Heart left ventricle (tissue), 16 donors: ENCODE measurements at regions not wholly inside any gene's neighbourhood (a gene's known extent, or its start where the extent isn't known, plus 50 kb on each side); places are given as distances from the start of the nearest gene placed in this dataset.

Source experiments
- ATAC-seq, 4 donors: fragments of 200-7000 bp; cut with Tn5 transposase; one replicate each; pipeline ENCODE4 v1.9.1; 2020 to 2022; ENCODE audit warnings: moderate library complexity in 4 of 4, mild to moderate bottlenecking in 3 of 4, moderate number of reproducible peaks in 1 of 4
- DNase-seq, 5 donors: peaks; one replicate each; pipeline ENCODE4 v3.0.0-alpha.2; 2020
- H3K27ac ChIP-seq, 12 donors: fragments of 200-600 bp; sonication (generic) in 4 of 12; one replicate each; pipeline versions ENCODE4 v1.5.0 to v1.8.0; 2016 to 2022; ENCODE audit warnings: mild to moderate bottlenecking in 2 of 12
- H3K27me3 ChIP-seq, 9 donors: fragments of 200-600 bp; sonication (generic) in 2 of 9; one replicate each; pipeline versions ENCODE4 v1.5.1 to v1.8.0; 2016 to 2022; ENCODE audit warnings: mild to moderate bottlenecking in 3 of 9
- H3K36me3 ChIP-seq, 9 donors: fragments of 200-600 bp; sonication (generic) in 2 of 9; one replicate each; pipeline versions ENCODE4 v1.5.0 to v1.8.0; 2018 to 2022; ENCODE audit warnings: mild to moderate bottlenecking in 2 of 9
- H3K4me1 ChIP-seq, 12 donors: fragments of 200-600 bp; sonication (generic) in 4 of 12; one replicate each; pipeline versions ENCODE4 v1.5.0 to v1.8.0; 2016 to 2022; ENCODE audit warnings: mild to moderate bottlenecking in 3 of 12
- H3K4me3 ChIP-seq, 12 donors: fragments of 200-600 bp; sonication (generic) in 4 of 12; one replicate each; pipeline versions ENCODE4 v1.5.0 to v1.8.0; 2017 to 2022; ENCODE audit warnings: mild to moderate bottlenecking in 9 of 12, moderate library complexity in 4 of 12
- H3K9me3 ChIP-seq, 12 donors: fragments of 200-600 bp; sonication (generic) in 4 of 12; one replicate each; pipeline versions ENCODE4 v1.5.0 to v1.8.0; 2016 to 2022; ENCODE audit warnings: mild to moderate bottlenecking in 1 of 12
- POLR2A ChIP-seq, 2 donors: fragments of 450-650 bp; IDR thresholded peaks; one replicate each; pipeline ENCODE4 v1.6.1; 2017; ENCODE audit warnings: antibody characterized with exemption in 2 of 2, mild to moderate bottlenecking in 2 of 2, moderate library complexity in 2 of 2
- WGBS, 4 donors: extraction: QIAGEN DNeasy Blood & Tissue Kit in 2 of 4; methylation state at CpG; one replicate each; pipeline versions ENCODE4 v1.1.5 to v1.1.7; 2013 to 2018; 5-methylcytosine and 5-hydroxymethylcytosine counted together
- intact Hi-C, 10 donors: fragments of 100-400 bp; cut with DNase I; formaldehyde crosslinking; loops; one replicate each; pipeline versions ENCODE4 v1.11.1 to v1.14.2; 2022
- TF ChIP-seq, protein P1 (sequence below), 12 donors: fragments of 200-600 bp; sonication (generic) in 4 of 12; IDR thresholded peaks; one replicate each; pipeline versions ENCODE4 v1.5.0 to v1.8.0; 2018 to 2022; ENCODE audit warnings: antibody characterized with exemption in 12 of 12, mild to moderate bottlenecking in 5 of 12
- donor health status: ischemic (EF 13 %, LVEDD 7.1; RV severe dilation, severe dysfunction).
- donor health status: healthy with polysubstance abuse.
- donor health status: DM: no; HTN: yes; CAD: no.
- donor health status: DM: no; HTN: no; CAD: no.
- donor health status: ischemic (EF 25% LVEDD 6.9; RV normal size, moderate dysfunction).
- donor health status: ischemic (EF 25% LVEDD 5.7; RV mildly dilated, moderate dysfunction).
- donor health status: healthy.
- donor health status: DM: yes; HTN: yes; CAD: no.
- donor health status: ischemic (EF 35%, LVEDD 5.7; RV mildly dilated, moderate dysfunction).
- donor health status: nonischemic (EF 11% LVEDD 7.7; RV severe dilation, severe dysfunction).
- donor health status: DM: yes; HTN: yes; CAD: no.
- donor health status: PGD.
- donor health status: ischemic (EF 29% LVEDD 5.4; RV normal size, mild dysfunction).
- donor health status: nonischemic (EF 23%, LVEDD 6.1; RV moderate dilation, normal function).

DNA sequence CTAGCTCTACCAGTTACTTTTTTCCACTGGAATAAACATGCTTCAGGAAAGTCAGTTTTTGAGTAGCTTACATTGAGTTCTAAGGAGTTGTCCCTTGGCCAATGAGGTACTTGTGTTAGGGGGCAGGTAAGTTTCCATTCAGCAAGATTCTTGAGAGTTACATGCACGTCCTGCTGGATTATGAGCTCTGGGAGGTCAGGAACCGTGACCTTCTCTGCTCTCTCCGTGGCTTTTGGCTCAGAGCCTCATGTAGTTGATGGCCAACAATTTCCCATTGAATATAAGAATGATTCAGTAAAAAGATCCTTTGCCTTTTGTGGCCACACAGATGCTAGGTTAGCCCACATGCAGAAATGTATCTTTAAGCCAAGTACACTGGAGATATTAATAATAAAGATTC is 181.8 kb upstream of the RALGAPA2 start:
- intact Hi-C loops = no loop called here
- 25 to 49% (median 34%) methylated on average over 3 of the region's 3 CpGs for WGBS, 4 donors
- TF ChIP-seq, protein P1, sequence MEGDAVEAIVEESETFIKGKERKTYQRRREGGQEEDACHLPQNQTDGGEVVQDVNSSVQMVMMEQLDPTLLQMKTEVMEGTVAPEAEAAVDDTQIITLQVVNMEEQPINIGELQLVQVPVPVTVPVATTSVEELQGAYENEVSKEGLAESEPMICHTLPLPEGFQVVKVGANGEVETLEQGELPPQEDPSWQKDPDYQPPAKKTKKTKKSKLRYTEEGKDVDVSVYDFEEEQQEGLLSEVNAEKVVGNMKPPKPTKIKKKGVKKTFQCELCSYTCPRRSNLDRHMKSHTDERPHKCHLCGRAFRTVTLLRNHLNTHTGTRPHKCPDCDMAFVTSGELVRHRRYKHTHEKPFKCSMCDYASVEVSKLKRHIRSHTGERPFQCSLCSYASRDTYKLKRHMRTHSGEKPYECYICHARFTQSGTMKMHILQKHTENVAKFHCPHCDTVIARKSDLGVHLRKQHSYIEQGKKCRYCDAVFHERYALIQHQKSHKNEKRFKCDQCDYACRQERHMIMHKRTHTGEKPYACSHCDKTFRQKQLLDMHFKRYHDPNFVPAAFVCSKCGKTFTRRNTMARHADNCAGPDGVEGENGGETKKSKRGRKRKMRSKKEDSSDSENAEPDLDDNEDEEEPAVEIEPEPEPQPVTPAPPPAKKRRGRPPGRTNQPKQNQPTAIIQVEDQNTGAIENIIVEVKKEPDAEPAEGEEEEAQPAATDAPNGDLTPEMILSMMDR (IDR thresholded peaks at IDR 0.05) = no peak
- no peak for TF ChIP-seq POLR2A (IDR thresholded peaks at IDR 0.05)
- DNase-seq (peak in 1 of 5 donors; percentile 22), ATAC-seq (no peak)
- H3K4me3 ChIP-seq = no peak overlapping the region
- peak overlapping the region in 1 of 12 donors; percentile 7 for H3K27ac ChIP-seq
- no peaks in the 10 kb centered on the region for H3K36me3 ChIP-seq
- H3K27me3 ChIP-seq = peaks cover 0 to 21% (median 0%) of the 10 kb centered on the region in 9 donors
- peaks cover 0 to 4% (median 0%) of the 10 kb centered on the region in 12 donors for H3K4me1 ChIP-seq
- H3K9me3 ChIP-seq = peaks cover 0 to 4% (median 0%) of the 10 kb centered on the region in 12 donors

DNA sequence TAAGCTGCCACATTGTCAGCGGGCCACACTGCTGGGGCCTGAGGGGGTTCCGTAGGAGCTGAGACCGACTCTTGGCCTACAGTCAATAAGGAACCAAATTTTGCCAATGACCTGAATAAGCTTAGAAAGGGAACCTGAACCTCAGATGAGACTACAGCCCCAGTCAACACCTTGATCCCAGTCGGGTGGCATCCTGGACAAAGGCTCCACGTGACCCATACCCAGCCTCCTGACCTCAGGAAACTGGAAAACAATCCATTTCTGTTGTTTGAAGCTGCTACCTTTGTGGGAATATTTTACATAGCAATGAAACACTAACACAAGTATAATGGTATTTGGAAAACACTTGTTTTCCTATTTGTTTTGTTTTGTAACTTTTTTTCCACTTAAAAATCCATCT is 179.9 kb upstream of the RALGAPA2 start:
- no peak overlapping the region for H3K4me3 ChIP-seq
- peaks cover 0 to 4% (median 0%) of the 10 kb centered on the region in 12 donors for H3K4me1 ChIP-seq
- DNase-seq = no peak
- no peak for ATAC-seq
- intact Hi-C loops = no loop called here
- TF ChIP-seq, protein P1 (IDR thresholded peaks at IDR 0.05) = no peak
- TF ChIP-seq POLR2A (IDR thresholded peaks at IDR 0.05) = no peak
- H3K9me3 ChIP-seq = peaks cover 0 to 4% (median 0%) of the 10 kb centered on the region in 12 donors
- peaks cover 0 to 35% (median 7%) of the 10 kb centered on the region in 9 donors for H3K27me3 ChIP-seq
- H3K36me3 ChIP-seq = no peaks in the 10 kb centered on the region
- no peak overlapping the region for H3K27ac ChIP-seq
- 63 to 74% (median 66%) methylated on average over 5 of the region's 5 CpGs for WGBS, 4 donors

DNA sequence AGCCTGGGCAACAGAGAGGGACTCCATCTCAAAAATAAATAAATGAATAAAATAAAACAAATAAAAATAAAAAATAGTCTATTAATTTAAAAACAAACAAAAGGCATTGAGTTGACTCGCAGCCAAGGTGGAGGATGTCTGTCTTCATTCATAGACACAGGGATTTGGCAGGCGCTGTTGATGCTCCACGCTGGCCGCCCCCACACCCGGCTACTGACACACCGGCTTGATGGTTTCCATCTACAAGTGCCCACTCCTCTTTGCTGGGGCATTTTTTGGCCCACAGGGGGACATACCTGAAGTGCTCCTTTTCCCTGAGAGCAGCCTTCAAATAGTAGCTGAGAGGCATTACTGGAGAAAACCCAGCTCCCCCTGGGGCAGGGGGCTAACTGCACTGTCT is 178.3 kb upstream of the RALGAPA2 start:
- Histone ChIP-seq H3K4me1 (peaks cover 0 to 4% (median 0%) of the 10 kb centered on the region in 12 donors), H3K27ac (no peak overlapping the region), H3K4me3 (no peak overlapping the region), H3K27me3 (peaks cover 0 to 35% (median 7%) of the 10 kb centered on the region in 9 donors), H3K36me3 (no peaks in the 10 kb centered on the region), H3K9me3 (peaks cover 0 to 4% (median 0%) of the 10 kb centered on the region in 12 donors)
- no peak for TF ChIP-seq POLR2A (IDR thresholded peaks at IDR 0.05)
- TF ChIP-seq, protein P1 (IDR thresholded peaks at IDR 0.05) = no peak
- no peak for DNase-seq
- intact Hi-C loops = no loop called here
- ATAC-seq = no peak
- 78 to 87% (median 82%) methylated on average over 6 of the region's 6 CpGs for WGBS, 4 donors

DNA sequence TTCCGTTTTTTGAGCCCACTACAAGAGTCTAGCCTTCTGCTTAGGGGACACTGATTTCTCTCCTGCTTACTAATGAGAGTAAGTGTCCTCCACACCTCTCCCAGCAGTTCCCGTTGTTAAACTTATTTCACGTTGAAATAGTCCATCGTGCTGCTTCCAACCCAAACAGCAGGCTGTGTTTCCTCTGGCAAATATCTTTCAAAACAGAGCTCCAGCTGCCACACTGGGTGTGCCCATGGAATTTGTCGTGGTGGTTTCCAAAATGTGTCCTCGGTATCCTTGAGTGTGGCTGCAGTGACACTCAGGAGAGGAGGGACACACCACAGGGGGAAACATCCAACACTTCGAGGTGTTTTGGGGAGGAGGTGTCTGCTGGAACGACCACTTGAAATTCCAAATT is 176.5 kb upstream of the RALGAPA2 start:
- Histone ChIP-seq H3K36me3 (no peaks in the 10 kb centered on the region), H3K4me1 (no peaks in the 10 kb centered on the region), H3K4me3 (no peak overlapping the region), H3K27me3 (peaks cover 0 to 46% (median 7%) of the 10 kb centered on the region in 9 donors), H3K9me3 (no peaks in the 10 kb centered on the region), H3K27ac (no peak overlapping the region)
- DNase-seq (no peak), ATAC-seq (no peak)
- intact Hi-C loops = no loop called here
- TF ChIP-seq POLR2A (IDR thresholded peaks at IDR 0.05) = no peak
- TF ChIP-seq, protein P1 (IDR thresholded peaks at IDR 0.05) = no peak
- WGBS, 4 donors = 41 to 50% (median 44%) methylated on average over 8 of the region's 8 CpGs
